ENCODE measurements at regions not wholly inside any gene's neighbourhood (a gene's known extent, or its start where the extent isn't known, plus 50 kb on each side); places are given as distances from the start of the nearest gene placed in this dataset.

DNA sequence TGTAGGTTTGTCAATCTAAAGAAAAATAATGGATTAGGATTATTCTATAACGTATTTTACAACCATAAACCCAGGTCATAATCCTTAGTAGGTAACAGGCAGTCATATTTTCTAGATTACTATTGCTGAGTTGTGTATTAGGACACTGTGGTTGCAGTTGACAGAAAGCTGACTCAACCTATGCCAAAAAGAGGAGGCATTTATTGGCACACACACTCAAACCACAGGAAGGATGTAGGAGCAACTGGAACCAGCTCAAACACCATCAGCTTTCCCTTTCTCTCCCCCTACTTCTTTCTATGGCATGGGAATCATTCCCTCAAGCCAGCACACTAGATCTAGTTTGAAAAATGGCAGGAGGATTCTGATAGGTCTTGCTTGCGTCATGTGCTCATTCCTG lies 136.4 kb upstream of the FAM9C start:
- TF ChIP-seq POLR2AphosphoS5 (IDR thresholded peaks at IDR 0.05; ENCODE audit: low read depth, low read length): no peak
- TF ChIP-seq POLR2A (IDR thresholded peaks at IDR 0.05; ENCODE audit: low read depth, low read length): no peak

All from GM12892 (cell line).